ENCODE measurements at regions not wholly inside any gene's neighbourhood (a gene's known extent, or its start where the extent isn't known, plus 50 kb on each side); places are given as distances from the start of the nearest gene placed in this dataset.

- TF ChIP-seq CTCF (IDR thresholded peaks at IDR 0.05; ENCODE audit: low read depth, low read length) (no peak), EZH2phosphoT487 (IDR thresholded peaks at IDR 0.05; ENCODE audit: low read depth) (no peak)
- Histone ChIP-seq H3K27ac (ENCODE audit: low read length) (no peak overlapping the region), H3K36me3 (replicated peaks; ENCODE audit: low read depth, low read length) (no peaks in the 10 kb centered on the region), H4K20me1 (ENCODE audit: insufficient read depth, low read length) (no peaks in the 10 kb centered on the region), H3K27me3 (ENCODE audit: low read depth, low read length) (peaks cover 33% of the 10 kb centered on the region; the same call in 1 of the 2 replicates), H3K4me1 (ENCODE audit: low read length) (no peaks in the 10 kb centered on the region), H3K4me2 (ENCODE audit: low read length) (no peak overlapping the region), H3K79me2 (ENCODE audit: low read length) (no peaks in the 10 kb centered on the region), H3K4me3 (ENCODE audit: low read length) (no peak overlapping the region), H3K9ac (ENCODE audit: low read length) (no peak overlapping the region), H2AFZ (ENCODE audit: low read depth, low read length) (no peak overlapping the region), H3K9me3 (ENCODE audit: insufficient read depth, low read length) (no peaks in the 10 kb centered on the region)
These were observed 127.8 kb downstream of the CHST1 start for GRCh38 chr11:45537614-45538013.

GRCh38 chr11:45535033-45535432 lies 130.4 kb downstream of the CHST1 start:
- no peaks in the 10 kb centered on the region for H3K79me2 ChIP-seq (ENCODE audit: low read length)
- H3K27ac ChIP-seq (ENCODE audit: low read length), result no peak overlapping the region
- H3K4me1 ChIP-seq (ENCODE audit: low read length), result no peaks in the 10 kb centered on the region
- H4K20me1 ChIP-seq (ENCODE audit: insufficient read depth, low read length), result no peaks in the 10 kb centered on the region
- no peaks in the 10 kb centered on the region for H3K36me3 ChIP-seq (replicated peaks; ENCODE audit: low read depth, low read length)
- no peak overlapping the region for H3K4me3 ChIP-seq (ENCODE audit: low read length)
- H3K27me3 ChIP-seq (ENCODE audit: low read depth, low read length), result peaks cover 34% of the 10 kb centered on the region; the same call in 1 of the 2 replicates
- no peaks in the 10 kb centered on the region for H3K9me3 ChIP-seq (ENCODE audit: insufficient read depth, low read length)
- no peak for TF ChIP-seq EZH2phosphoT487 (IDR thresholded peaks at IDR 0.05; ENCODE audit: low read depth)
- no peak for TF ChIP-seq CTCF (IDR thresholded peaks at IDR 0.05; ENCODE audit: low read depth, low read length)
- no peak overlapping the region for H2AFZ ChIP-seq (ENCODE audit: low read depth, low read length)
- H3K4me2 ChIP-seq (ENCODE audit: low read length), result no peak overlapping the region
- no peak overlapping the region for H3K9ac ChIP-seq (ENCODE audit: low read length)

GRCh38 chr11:45534132-45534531 lies 131.3 kb downstream of the CHST1 start:
- Histone ChIP-seq H4K20me1 (ENCODE audit: insufficient read depth, low read length) (no peaks in the 10 kb centered on the region), H3K79me2 (ENCODE audit: low read length) (no peaks in the 10 kb centered on the region), H3K9ac (ENCODE audit: low read length) (no peak overlapping the region), H3K36me3 (replicated peaks; ENCODE audit: low read depth, low read length) (no peaks in the 10 kb centered on the region), H3K4me1 (ENCODE audit: low read length) (no peaks in the 10 kb centered on the region), H2AFZ (ENCODE audit: low read depth, low read length) (no peak overlapping the region), H3K4me2 (ENCODE audit: low read length) (no peak overlapping the region), H3K27ac (ENCODE audit: low read length) (no peak overlapping the region), H3K4me3 (ENCODE audit: low read length) (no peak overlapping the region), H3K27me3 (ENCODE audit: low read depth, low read length) (peaks cover 29% of the 10 kb centered on the region; the same call in 1 of the 2 replicates), H3K9me3 (ENCODE audit: insufficient read depth, low read length) (no peaks in the 10 kb centered on the region)
- TF ChIP-seq CTCF (IDR thresholded peaks at IDR 0.05; ENCODE audit: low read depth, low read length) (no peak), EZH2phosphoT487 (IDR thresholded peaks at IDR 0.05; ENCODE audit: low read depth) (no peak)

- Histone ChIP-seq H3K9me3 (ENCODE audit: insufficient read depth, low read length) (no peaks in the 10 kb centered on the region), H3K27ac (ENCODE audit: low read length) (no peak overlapping the region), H3K36me3 (replicated peaks; ENCODE audit: low read depth, low read length) (no peaks in the 10 kb centered on the region), H4K20me1 (ENCODE audit: insufficient read depth, low read length) (no peaks in the 10 kb centered on the region), H3K4me1 (ENCODE audit: low read length) (no peaks in the 10 kb centered on the region), H3K4me2 (ENCODE audit: low read length) (no peak overlapping the region), H3K27me3 (ENCODE audit: low read depth, low read length) (peaks cover 17% of the 10 kb centered on the region; the same call in 1 of the 2 replicates), H3K4me3 (ENCODE audit: low read length) (no peak overlapping the region), H2AFZ (ENCODE audit: low read depth, low read length) (no peak overlapping the region), H3K79me2 (ENCODE audit: low read length) (no peaks in the 10 kb centered on the region), H3K9ac (ENCODE audit: low read length) (no peak overlapping the region)
- no peak for TF ChIP-seq CTCF (IDR thresholded peaks at IDR 0.05; ENCODE audit: low read depth, low read length)
- no peak for TF ChIP-seq EZH2phosphoT487 (IDR thresholded peaks at IDR 0.05; ENCODE audit: low read depth)
These were observed 132.9 kb downstream of the CHST1 start for GRCh38 chr11:45532546-45532945.

Data from OCI-LY3 (cell line).